GM21528 (cell line): ENCODE measurements at regions not wholly inside any gene's neighbourhood (a gene's known extent, or its start where the extent isn't known, plus 50 kb on each side); places are given as distances from the start of the nearest gene placed in this dataset.
A peak's percentile ranks its signal among the peaks of the same experiment; 100 is the strongest.
"Not testable (repeated sequence)": the region's sequence is repeated elsewhere in the genome, so short reads cannot be mapped to it uniquely, and the experiment has no call there.

ENCODE experiments used
- ATAC-seq: cut with Tn5 transposase; IDR thresholded peaks from one replicate; pipeline ENCODE4 v1.9.1; 2021; ENCODE audit warnings: mild to moderate bottlenecking, moderate library complexity; ENCODE audit not compliant: unreplicated experiment, low FRiP score

DNA sequence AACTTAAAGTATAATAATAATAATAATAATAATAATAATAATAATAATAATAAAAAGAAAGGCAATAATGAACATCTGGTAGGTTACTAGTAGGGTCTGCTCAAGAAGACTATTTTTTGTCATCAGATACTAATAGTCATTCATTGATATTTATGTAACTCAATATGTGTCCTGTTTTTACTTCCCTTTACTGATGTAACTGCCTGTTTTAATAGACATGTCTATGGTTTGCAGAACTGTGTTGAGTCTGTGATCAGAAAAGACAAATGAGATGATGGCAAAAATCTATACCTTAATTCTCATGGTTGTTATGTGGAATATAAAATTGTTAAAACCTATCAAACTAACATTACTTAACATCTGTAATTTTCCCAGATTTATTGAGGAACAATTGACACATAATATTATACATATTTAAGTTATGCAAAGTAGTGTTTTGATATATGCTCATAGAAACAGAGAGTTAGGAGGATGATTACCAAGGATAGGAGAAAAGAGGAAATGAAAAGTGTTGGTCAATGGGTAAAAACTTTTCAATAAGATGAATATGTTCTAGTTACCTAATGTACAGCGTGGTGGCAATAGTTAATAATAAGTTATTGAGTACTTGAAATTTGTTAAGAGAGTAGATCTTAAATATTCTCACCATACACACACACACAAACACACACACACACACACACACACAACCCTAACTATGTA, 699.4 kb downstream of the ZPLD1 start:
- ATAC-seq = peak; percentile 87

DNA sequence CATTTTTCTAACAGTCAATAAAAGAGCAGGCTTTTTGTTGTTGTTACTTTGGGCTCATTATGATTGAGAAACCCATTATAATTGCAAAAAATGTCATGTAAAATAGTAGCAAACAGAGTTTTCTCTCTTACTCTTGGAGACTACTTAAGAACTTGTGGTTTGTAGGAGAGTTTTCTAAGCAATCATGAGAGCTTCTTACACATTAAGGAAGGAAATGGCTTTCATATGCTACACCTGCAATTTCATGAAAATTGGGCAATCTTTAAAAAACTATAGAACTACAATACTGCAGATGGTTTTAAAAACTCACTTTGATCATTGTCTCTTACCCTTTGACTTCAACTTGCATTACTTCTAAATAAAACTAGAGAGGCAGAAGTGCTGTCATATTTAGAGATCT, 701.8 kb downstream of the ZPLD1 start:
- no peak for ATAC-seq

DNA sequence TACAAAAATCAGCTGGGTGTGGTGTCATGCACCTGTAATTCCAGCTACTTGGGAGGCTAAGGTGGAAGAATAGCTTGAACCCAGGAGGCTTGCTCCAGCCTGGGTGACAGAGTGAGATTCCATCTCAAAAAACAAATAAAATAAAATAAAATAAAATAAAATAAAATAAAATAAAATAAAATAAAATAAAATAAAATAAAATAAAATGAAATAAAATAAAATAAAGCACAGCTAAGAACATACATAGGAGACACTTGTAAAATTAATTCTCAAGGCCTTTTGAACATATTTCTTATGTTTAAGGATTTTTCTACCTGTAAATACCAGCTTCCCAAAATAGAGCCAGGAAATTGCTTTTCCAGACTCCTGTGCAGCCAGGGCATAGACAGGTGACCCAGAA, 703.0 kb downstream of the ZPLD1 start:
- no peak for ATAC-seq

DNA sequence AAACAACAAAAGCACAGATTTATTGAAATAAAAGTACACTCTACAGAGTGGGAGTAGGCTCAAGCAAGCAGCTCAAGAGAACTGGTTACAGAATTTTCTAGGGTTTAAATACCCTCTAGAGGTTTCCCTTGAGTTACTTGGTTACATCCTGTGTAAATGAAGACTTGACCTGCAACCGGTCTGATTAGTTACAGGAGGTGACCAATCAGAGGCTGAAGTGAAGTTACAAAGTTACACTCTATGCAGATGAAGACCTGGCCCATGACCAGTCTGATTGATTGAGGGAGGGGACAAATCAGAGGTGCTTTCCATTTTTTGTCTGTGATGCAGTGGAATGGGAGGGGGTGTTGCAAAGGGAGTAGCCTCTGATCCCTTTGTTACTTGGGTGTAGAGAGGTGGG, 723.4 kb downstream of the ZPLD1 start:
- no peak for ATAC-seq

DNA sequence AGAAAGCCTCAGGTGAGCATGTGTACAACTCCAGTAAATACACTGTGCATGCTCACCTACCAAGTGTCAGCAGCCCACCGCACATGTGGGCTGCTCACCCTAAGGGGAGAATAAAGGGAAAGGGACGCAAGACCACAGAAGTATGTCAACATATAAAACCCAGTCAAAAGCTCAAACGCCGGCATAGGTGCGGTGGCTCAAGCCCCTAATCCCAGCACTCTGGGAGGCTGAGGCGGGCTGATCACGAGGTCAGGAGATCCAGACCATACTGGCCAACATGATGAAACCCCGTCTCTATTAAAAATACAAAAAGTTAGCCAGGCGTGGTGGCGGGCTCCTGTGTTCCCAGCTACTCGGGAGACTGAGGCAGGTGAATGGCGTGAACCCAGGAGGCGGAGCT, 732.1 kb downstream of the ZPLD1 start:
- ATAC-seq = no peak

DNA sequence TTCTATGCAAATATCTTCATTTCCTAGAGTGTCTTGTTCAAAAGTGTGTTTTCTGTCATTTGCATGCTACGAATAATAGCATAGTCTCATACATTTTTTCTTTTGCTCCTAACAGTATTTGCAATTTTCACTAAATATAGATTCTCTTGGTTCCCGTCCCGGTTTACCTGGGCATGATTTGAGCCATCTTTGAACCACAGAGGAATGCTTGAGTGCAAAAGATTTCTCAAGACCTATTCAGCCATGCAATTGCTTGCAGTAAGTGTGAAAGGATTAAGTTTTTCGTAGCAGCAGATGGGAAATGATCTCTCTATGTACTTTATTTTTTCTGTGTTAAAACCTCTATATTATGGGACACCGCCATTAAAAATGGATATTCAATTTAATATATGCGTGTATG, 733.0 kb downstream of the ZPLD1 start:
- ATAC-seq = no peak

DNA sequence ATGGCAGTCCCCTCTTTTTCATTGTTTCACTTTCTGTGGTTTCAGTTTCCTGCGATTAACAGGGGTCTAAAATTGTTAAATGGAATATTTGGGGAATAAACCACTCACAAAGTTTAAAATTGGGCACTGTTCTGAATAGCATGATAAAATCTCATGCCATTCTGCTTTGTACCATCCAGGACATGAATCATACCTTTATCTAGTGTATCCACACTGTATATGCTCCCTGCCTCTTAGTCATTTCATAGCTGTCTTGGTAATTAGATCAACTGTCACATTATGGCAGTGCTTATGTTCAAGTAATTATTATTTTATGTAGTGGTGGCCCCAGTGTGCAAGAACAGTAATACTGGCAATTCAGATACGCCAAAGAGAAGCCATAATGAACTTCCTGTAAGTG, 734.5 kb downstream of the ZPLD1 start:
- ATAC-seq = no peak

DNA sequence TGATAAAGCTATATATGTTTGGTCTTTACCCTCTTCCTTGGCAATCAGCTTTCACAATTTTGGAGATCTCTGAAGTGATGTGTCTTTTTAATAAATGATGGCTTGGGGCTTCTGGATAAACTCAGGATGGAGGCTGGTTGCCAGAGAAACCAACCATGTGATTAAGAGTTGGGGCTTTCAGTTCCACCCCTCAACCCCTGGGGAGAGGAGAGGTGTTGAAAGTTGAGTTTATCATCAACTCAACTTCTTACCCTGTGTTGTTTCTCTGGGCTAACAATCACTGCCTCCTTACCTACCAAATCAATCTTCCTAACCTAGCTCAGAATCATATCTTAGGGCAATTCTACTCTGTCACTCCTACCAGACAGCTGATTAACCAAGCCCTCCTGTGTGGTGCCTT, 735.8 kb downstream of the ZPLD1 start:
- no peak for ATAC-seq

DNA sequence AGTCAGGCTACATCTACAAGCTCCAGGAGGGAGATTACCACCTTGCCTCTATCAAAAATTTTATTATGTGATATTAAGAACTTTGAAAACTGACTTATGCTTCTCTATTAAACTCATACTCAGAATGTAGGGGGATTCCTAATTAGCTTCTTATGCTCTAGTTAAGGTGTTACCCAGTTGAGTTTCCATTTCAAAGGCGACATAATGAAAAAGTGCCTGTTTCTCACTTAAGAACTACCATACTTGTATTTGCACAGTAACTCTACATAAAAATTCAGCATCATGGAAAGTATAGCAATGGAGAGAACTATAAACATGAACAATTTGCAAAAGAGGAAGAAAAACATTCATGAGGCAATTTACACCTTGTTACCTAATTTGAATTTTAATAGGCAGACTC, 739.1 kb downstream of the ZPLD1 start:
- no peak for ATAC-seq

DNA sequence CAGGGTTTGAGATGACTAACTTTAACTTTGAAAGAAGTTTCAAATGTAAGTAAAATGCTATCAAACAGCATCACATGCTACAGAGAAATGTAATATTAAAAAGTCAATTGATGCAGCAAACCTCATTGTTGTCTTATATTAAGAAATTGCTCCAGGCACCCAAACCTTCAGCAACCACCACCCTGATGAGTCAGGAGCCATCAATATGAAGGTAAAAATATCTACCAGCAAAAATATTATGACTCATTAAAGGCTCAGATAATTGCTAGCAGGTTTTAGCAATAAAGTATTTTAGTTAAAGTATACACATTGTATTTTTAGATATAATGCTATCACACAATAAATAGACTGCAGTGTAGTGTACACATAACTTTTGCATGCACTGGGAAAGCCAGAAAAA, 746.3 kb downstream of the ZPLD1 start:
- ATAC-seq = no peak

DNA sequence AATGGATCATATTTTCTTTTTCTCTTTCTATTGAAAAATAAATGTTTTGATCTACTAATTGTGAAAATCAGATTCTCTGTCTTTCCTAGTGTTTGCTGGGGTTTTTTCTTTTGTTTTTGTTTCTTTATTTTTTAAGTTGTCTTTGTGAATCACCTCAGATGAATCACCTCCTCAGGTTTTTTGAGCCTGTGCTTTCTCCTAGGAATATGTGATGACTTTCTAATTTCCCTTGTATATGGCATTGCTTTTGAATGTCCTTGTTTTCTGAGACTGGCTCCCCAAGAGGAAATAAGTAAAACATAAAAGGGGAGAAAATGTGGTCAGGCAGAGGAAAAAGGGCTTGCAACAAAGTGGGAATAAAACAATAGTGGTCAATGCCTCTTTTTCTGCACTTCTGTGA, 750.0 kb downstream of the ZPLD1 start:
- ATAC-seq = no peak

DNA sequence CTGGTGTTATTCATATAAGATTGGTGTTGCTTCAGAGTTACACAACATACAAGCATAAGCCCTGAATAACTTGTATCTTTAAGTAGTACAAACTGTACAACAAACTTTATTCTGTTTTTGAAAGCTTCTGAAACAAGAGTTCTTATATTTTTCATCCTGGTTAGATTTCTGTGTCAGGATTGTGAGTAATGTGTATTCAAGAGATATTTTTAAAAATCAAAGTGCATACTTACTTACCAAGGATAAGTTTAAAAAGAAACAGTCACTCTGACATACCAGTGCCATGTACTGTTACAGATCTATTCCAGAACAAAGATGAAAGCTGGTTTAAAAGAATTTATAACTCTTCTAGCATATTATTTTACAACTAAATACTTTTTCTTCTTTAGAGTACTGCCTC, 755.1 kb downstream of the ZPLD1 start:
- no peak for ATAC-seq

DNA sequence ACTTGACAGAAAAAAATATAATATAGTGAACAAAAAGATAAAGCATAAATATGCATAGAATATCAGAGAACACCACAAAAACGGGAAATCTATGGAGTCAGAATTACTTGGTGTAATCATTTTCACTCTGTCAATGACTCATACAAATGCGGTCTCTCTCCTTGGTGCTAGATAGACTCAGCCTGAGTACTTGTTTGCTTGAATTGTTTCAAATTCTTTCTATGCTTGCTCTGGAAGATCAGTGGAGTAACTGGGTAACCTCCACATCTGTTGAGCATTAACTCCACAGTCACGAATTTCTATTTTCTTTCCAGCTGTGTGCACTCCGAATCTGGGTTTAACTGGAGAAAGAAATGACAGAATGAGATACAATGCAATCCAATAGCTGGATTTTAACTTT, 760.4 kb downstream of the ZPLD1 start:
- ATAC-seq = no peak

DNA sequence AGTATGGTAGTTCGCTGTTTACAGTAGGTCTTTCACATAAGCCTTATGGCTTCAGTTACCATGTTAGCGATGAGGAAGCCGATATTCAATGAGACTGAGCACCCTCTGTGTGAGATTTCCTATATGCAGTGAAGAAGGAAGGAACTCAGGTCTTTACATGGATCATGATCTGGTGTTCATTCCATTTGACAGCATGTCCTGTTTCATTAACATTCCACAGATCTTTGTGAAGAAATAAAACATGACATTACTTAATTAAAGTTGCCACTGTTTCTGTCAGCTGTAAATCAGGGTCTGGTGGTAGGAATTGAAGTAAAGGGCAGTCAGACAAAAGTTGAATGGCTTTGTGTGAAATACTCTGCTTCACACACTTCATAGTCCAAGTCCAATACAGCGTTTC, 768.6 kb downstream of the ZPLD1 start:
- no peak for ATAC-seq

DNA sequence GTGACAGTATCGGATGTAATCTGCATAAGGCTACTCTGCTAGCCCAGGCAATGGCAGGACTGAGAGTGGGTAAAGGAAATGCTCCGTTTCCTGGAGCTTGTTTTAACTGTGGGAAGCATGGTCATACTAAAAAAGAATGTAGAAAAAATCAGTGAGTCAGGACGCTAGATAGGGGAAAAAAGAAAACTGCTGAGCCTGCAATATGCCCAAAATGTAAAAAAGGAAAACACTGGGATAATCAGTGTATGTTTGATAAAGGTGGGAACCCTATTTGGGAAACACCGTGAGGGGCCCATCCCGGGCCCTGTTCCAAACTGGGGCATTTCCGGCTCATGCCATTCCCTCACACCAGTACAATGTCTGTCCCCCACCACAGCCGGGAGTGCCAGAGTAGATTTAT, 775.8 kb downstream of the ZPLD1 start:
- ATAC-seq = no peak

DNA sequence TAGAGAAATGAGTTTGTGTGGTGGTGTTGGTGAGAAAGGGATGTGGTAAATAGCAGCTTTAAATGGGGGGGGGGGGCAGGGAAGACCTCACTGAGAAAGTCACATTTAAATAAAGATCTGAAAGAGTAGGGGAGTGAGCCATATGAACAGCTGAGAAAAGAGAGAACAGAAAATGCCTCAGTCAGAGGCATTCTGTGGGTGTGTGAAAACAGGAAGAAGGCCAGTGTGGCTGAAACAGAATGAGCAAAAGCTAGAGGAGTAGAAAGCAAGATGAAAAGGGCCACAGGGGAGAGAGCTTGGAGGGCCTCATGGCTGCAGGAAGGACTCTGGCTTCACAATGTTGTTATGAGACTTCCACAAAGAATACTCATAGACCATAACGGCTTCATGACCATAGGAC, 783.3 kb downstream of the ZPLD1 start:
- ATAC-seq = peak; percentile 100

DNA sequence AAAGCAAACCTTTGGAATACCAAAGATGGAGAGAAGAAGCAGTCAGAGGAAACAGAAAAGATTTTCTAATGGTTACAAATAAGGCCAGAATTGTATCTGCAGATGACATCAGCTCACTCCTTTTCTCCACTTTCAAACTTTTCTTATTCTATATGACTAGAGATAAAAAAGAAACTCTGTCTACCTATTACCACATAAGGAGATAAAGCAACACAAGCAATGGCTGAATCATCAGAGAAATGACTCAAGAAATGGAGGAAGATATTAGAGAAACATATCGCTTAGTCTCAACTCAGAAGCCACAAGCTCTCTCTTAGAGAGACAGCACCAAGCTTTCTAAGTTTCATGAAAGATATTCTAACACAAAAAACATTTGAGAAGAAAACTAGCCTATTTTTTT, 784.0 kb downstream of the ZPLD1 start:
- peak; percentile 34 for ATAC-seq

DNA sequence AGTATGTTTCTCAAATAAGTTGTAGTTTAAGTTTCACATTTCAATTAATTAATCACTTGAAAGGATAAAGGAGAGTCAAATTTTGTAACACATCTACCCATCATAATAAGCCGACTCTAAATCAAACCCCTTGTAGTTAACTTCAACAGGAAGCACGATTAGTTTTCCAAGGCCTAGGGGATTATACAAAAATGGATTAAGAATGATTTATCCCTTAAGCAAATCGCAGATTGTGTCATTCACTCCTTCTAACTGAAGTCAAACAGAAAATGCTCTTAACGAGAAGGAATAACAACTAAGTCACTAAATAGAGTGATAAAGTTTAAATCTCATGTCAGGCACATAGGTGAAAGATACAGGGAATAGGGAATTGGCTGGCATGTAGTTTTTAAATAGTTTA, 792.8 kb downstream of the ZPLD1 start:
- ATAC-seq = no peak

DNA sequence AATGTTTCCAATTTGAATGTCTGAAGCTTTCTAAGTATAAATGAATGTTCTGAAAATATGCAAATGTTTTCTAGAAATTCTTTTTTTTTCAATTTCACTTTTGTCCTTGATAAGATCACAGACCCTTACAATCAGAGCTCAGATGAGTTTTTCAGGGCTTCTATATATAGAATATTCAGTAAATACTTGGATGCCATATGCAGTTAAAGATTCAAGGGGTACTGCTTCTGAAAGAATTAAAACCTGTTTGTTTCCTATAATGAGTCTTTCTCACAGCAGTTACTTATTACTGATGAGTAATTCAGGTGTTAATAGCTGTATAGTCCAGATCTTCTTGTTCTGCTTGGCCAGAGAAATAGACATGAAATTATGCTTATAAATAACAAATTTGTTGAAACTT, 812.6 kb downstream of the ZPLD1 start:
- ATAC-seq = no peak

DNA sequence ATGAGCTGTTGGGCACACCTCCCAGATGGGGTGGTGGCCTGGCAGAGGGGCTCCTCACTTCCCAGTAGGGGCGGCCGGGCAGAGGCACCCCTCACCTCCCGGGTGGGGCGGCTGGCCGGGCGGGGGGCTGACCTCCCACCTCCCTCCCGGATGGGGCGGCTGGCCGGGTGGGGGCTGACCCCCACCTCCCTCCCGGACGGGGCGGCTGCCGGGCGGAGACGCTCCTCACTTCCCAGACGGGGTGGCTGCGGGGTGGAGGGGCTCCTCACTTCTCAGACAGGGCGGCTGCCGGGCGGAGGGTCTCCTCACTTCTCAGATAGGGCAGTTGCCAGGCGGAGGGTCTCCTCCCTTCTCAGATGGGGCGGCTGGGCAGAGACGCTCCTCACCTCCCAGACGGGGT, 820.0 kb downstream of the ZPLD1 start:
- not testable (repeated sequence) for ATAC-seq

DNA sequence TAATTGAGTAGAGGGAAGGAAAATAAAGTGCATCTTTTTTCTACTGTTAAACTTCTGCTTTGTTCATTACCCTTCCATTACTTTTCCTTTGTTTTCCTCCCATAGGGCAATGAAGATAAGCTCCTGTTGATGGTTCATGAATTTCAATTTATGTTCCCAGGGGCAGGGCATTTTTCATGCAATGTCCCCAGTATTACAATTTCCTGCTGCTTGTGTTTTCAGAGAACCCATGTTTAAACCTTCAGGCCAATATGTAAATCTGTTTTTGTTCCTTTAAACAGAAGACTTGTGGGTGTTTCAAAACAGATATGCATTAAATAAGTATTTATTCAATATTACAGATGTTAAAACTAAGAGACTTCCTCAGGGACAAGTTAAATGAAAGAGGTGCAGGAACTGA, 834.5 kb downstream of the ZPLD1 start:
- ATAC-seq = no peak

DNA sequence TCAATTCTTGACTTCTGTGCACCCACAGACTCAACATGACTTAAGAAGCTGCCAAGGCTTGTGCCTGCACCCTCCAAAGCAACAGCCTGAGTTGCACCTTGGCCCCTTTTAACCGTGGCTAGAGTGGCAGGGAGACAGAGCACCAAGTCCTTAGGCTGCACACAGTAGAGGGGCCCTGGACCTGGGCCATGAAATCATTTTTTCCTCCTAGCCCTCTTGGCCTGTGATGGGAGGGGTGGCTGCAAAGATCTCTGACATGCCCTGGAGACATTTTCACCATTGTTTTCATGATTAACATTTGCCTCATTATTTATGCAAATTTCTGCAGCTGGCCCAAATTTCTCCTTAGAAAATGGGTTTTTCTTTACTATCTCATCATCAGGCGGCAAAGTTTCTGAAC, 836.8 kb downstream of the ZPLD1 start:
- ATAC-seq = no peak

DNA sequence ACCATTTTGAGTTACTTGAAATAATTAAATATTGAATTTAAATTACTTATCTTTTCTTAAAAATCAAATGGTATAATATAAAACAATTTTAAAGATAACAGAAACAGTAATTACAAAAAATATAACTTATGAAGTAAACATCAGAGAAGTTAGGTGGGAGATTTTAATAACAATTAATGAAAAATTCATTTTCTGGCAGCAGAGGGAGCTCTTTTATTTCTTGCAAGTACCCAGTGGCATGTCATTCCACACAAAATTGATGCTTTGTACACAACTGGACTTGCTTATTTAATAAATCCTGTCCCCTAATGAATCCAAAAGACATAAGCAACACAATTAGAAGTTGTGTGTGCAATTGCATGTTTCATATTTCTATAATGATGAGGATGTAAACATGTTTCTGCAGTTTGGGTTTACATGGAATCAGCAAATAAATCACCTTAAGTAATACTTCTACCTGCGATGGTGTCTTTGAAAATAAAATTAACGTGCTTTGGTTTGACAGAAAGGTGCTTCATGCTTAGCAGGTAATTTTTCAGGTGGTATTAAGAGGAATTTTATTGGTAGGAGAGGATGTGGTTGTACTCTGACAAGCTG, 861.3 kb downstream of the ZPLD1 start:
- ATAC-seq = no peak
